D721Med (cell line): ENCODE measurements at regions not wholly inside any gene's neighbourhood (a gene's known extent, or its start where the extent isn't known, plus 50 kb on each side); places are given as distances from the start of the nearest gene placed in this dataset.

Experiments used
- DNase-seq: peaks from one replicate; pipeline ENCODE4 v3.0.0; 2011; ENCODE audit warnings: low spot score; ENCODE audit not compliant: insufficient read length
- FAIRE-seq: peaks from 2 replicates; lab custom pipeline; 2011; peaks lifted over from hg19 to GRCh38; lab: Jason Lieb, UNC
- CTCF ChIP-seq: IDR thresholded peaks from 2 replicates; pipeline ENCODE4 v1.5.1; 2012; ENCODE audit warnings: mild to moderate bottlenecking, control low read depth; ENCODE audit not compliant: insufficient read depth; ENCODE audit errors: missing control alignments

- peak; percentile 79 for FAIRE-seq
- no peak for DNase-seq
- TF ChIP-seq CTCF, result peak; percentile 92
Observed at GRCh38 chr2:157194097-157194688, 63.3 kb upstream of the GALNT5 start.

- TF ChIP-seq CTCF, result no peak
- FAIRE-seq (no peak), DNase-seq (no peak)
Observed at GRCh38 chr2:157194844-157195243, 62.7 kb upstream of the GALNT5 start.

GRCh38 chr2:157196956-157197355 lies 60.5 kb upstream of the GALNT5 start:
- DNase-seq (no peak), FAIRE-seq (no peak)

GRCh38 chr2:157197848-157198247 lies 59.7 kb upstream of the GALNT5 start:
- no peak for TF ChIP-seq CTCF
- no peak for FAIRE-seq
- DNase-seq, result no peak

More at GRCh38 chr2:157196956-157197355, 60.5 kb upstream of the GALNT5 start:
- no peak for TF ChIP-seq CTCF

GRCh38 chr2:157203651-157204050 lies 53.9 kb upstream of the GALNT5 start:
- no peak for DNase-seq
- no peak for FAIRE-seq
- TF ChIP-seq CTCF, result no peak

GRCh38 chr2:157204401-157204800 lies 53.1 kb upstream of the GALNT5 start:
- no peak for FAIRE-seq
- TF ChIP-seq CTCF, result no peak

GRCh38 chr2:157206916-157207315 lies 50.6 kb upstream of the GALNT5 start:
- DNase-seq, result no peak
- no peak for TF ChIP-seq CTCF

More at GRCh38 chr2:157204401-157204800, 53.1 kb upstream of the GALNT5 start:
- no peak for DNase-seq

More at GRCh38 chr2:157206916-157207315, 50.6 kb upstream of the GALNT5 start:
- no peak for FAIRE-seq
